Fibroblast of villous mesenchyme (primary cell): ENCODE measurements at regions not wholly inside any gene's neighbourhood (a gene's known extent, or its start where the extent isn't known, plus 50 kb on each side); places are given as distances from the start of the nearest gene placed in this dataset.

Experiments used
- DNase-seq: peaks from one replicate; pipeline ENCODE4 v3.0.0-alpha.2; 2010; ENCODE audit warnings: low read depth
- H3K4me3 ChIP-seq: 2 replicates; pipeline ENCODE4 v1.5.1; 2011; ENCODE audit warnings: low read depth, mild to moderate bottlenecking, low read length
- CTCF ChIP-seq: IDR thresholded peaks from 2 replicates; pipeline ENCODE4 v1.5.1; 2012; ENCODE audit warnings: low read depth, mild to moderate bottlenecking, low read length; ENCODE audit not compliant: insufficient read depth

DNA sequence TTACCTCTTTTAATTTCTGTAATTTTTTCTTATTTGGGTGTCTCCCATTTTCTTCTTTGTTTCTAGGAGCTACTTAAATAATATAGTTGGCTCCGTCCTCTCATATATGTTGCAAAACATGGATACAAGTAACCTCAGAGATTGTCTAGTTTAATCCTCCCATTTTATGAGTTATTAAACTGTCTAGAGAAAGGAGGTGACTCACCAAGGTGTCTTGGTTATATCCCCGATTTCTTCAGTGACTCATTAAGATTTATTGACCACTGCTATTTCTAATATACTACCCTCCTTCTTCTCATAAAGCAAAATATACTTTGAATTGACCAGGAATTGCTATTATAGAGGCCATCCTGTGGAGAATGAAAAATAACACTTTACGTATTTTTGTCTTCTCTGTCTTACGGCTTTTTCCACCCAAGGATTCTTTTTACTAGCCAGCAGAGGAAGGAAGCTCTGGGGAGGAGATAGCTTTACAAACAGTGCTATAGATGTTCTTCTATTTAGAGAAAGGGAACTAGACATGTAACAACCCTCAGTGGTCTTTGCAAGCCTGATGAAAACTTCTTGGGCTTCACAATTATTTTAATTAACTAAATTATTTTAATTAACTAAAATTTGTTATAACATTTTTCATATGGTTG lies 300.4 kb upstream of the TNP1 start:
- peak; percentile 92 for DNase-seq
- no peak for TF ChIP-seq CTCF
- no peak overlapping the region for H3K4me3 ChIP-seq

- no peak overlapping the region for H3K4me3 ChIP-seq
- no peak for TF ChIP-seq CTCF
- no peak for DNase-seq
These were observed 299.1 kb upstream of the TNP1 start for GRCh38 chr2:217158928-217159327.

- TF ChIP-seq CTCF: no peak
- no peak overlapping the region for H3K4me3 ChIP-seq
- no peak for DNase-seq
These were observed 297.7 kb upstream of the TNP1 start for GRCh38 chr2:217157581-217157980.

DNA sequence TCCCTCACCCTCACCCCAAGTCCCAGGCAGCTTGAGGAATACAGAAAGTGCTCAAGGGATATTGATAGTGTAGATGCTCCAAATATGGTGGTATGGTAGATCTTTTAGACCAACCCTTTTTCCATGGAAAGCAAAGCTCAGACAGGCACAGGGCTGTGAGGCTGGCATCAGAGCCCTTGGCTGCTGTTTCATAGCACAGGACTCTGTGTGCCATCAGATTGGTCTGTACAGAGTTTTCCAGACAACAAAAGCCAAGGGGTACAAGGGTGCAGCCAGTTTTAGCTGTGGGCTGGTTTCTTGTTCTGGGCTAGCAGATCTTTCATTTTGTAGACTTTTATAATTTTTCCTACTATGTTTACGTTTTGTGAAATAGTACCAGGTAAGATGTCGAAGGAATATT lies 296.9 kb upstream of the TNP1 start:
- no peak for DNase-seq
- no peak for TF ChIP-seq CTCF

DNA sequence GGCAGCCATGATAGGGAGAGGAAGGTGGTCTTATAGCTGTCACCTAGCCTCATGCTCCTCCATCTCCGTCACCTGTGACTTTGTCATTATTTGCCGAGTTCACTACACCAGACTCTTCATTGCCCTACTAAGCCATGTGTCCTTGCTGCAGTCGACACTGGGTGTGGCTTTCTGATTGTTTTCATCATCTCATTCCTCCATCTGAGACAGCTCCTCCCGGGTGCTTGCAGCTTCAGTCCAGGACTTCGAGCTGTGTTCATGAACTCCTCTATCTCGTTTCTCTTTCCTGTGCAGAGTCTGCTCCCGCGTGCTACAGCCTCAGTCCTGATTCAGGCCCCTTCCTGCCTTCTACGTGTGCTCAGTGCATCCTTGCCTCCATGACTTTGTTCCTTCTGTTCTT lies 295.1 kb upstream of the TNP1 start:
- no peak for DNase-seq
- no peak overlapping the region for H3K4me3 ChIP-seq
- TF ChIP-seq CTCF: no peak

More for the DNA sequence above, 296.9 kb upstream of the TNP1 start:
- H3K4me3 ChIP-seq: no peak overlapping the region

- TF ChIP-seq CTCF: no peak
- no peak for DNase-seq
- H3K4me3 ChIP-seq: no peak overlapping the region
These were observed 293.6 kb upstream of the TNP1 start for GRCh38 chr2:217153510-217153909.

DNA sequence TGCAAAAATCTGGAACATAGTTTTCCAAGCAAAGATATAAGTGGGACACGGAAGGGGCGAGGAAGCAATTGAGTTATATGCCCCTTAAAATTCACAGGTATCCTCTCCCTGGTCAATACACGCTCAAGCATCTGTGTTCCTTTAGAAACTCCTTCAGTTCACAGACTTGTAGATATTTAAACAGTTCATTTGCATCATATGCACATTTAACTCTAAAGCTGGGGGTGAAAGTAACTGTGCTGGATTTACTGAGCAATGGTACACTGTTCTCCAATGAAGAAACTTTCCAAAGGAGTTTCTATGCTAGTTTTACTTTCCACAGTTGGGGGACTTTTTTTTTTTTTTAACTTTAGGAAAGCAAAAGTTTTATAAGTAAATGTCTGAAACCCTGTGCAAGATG lies 293.0 kb upstream of the TNP1 start:
- TF ChIP-seq CTCF: no peak
- no peak overlapping the region for H3K4me3 ChIP-seq
- DNase-seq: no peak
